HG02938 (cell line): ENCODE measurements at regions not wholly inside any gene's neighbourhood (a gene's known extent, or its start where the extent isn't known, plus 50 kb on each side); places are given as distances from the start of the nearest gene placed in this dataset.

Experiments
- ATAC-seq: cut with Tn5 transposase; IDR thresholded peaks from one replicate; pipeline ENCODE4 v1.9.1; 2021; ENCODE audit warnings: mild to moderate bottlenecking, moderate library complexity; ENCODE audit not compliant: unreplicated experiment

DNA sequence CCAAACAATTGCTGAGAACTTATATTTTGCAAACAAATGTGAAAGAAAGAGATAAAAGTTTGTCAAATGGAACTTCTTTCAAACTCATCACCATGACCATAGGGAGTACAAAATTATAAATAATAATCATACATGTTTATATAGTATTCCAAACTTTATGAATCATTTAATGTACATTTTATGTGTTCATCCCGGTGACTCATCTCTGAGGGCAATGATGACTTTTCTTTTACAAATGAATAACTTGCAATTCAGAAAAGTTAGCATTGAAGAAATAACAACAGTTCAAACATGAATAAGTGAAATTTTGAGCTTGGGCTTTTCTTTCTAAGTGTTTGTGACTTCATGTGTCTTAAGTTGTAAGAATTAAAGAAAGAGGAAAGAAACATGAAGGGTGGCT is 66.3 kb upstream of the CDH8 start:
- ATAC-seq: no peak

DNA sequence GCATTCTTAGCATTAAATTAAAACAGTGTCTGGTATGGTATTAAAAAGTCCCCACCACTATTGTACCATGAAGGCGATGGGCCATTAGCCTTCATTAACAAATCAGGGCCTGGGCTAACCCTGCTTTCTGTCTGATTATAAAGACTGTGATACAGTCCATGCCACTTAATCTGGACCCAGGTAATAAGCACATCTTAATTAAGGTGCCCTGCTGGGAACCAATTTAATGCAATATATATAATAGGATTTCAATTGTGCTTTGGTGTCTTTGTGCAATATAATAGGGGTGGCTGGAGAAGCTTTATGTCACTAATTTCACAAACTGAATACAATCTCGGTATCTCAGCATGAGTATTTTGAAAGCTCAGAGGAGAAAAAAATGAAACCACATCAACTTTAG is 64.4 kb upstream of the CDH8 start:
- no peak for ATAC-seq

DNA sequence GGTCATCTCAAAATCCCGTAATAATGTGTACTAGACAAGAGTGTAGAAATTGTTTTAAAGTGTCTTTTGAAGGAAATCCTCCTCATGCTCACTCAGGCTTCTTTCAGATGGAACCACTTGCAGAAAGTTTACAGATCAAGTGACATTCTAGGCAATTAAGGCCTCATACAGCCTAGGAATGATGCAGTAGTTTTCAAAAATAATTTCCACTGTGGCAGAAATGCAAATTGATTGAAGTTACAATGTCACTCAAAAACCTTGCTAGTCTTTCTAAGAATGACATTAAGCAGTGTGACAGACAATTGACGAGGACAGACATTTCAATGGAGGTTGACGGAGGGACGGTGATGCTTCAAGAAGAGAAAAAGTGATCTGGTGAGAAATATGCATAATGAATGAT is 53.5 kb upstream of the CDH8 start:
- no peak for ATAC-seq

DNA sequence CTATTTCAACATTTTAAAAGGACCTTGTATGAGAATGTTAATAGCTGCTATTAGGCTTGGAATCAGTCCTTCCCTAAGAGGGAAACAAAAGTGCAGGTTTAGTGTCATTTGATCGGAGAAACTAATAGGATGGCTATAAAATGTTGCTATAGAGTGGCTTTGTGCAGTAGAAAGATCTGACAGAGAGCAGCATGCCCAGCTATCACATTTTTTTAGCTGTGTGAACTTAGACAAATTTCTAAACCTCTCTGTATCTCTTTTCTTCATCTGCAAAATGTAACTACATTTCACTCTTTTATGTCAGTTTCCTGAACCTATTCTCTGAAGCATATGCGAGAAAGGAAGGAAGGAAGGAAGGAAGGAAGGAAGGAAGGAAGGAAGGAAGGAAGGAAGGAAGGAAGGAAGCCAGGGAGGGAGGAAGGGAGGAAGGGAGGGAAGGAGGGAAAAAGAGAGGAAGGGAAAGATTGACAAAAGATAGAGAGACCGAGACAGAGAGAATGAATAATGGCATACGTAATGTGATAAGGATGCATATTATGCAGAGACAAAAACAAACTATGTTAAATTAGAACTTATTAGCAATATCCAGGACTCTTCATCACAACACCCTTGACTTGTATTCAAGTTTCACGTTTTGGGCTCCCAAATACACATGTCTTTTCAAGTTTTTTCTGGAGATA is 52.6 kb upstream of the CDH8 start:
- no peak for ATAC-seq
